ENCODE measurements at regions not wholly inside any gene's neighbourhood (a gene's known extent, or its start where the extent isn't known, plus 50 kb on each side); places are given as distances from the start of the nearest gene placed in this dataset.

DNA sequence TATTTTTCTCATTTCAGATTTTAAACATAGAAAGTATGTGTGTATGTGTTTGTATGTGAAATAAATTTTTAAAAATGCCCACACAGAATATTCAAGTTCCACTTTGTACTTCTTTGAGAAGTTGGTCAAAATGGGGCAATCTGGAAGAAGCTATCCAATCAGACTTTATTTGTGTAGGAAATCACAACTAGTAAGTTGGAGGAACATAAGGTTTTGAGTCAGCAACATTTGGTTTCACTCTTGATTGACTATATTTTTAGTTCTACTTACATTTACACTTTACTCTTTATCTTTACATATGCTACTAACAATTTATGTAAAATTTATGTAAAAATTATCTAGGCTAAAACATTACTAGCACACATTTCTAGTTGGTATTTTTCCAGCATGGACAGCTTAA, 128.1 kb downstream of the ATXN7L3B start:
- TF ChIP-seq POLR2A (IDR thresholded peaks at IDR 0.05; ENCODE audit: low read length), result no peak
- no peak for TF ChIP-seq GATA1 (IDR thresholded peaks at IDR 0.05; ENCODE audit: low read depth, low read length)

Data from erythroblast (primary cell).